Nephron (organoid): ENCODE measurements at regions not wholly inside any gene's neighbourhood (a gene's known extent, or its start where the extent isn't known, plus 50 kb on each side); places are given as distances from the start of the nearest gene placed in this dataset.
"Not testable (repeated sequence)": the region's sequence is repeated elsewhere in the genome, so short reads cannot be mapped to it uniquely, and the experiment has no call there.

Experiments
- H3K27ac Mint-ChIP-seq, 3 experiments: 2 replicates each; pipeline ENCODE4 v1.8.0; 2020; ENCODE audit warnings: mixed read lengths in 3 of 3, mild to moderate bottlenecking in 2 of 3, moderate library complexity in 1 of 3
- H3K27me3 Mint-ChIP-seq: 2 replicates; pipeline ENCODE4 v1.8.0; 2021; ENCODE audit warnings: low read depth, mild to moderate bottlenecking, moderate library complexity, mixed read lengths
- H3K36me3 Mint-ChIP-seq: 2 replicates; pipeline ENCODE4 v1.8.0; 2020; ENCODE audit warnings: low read depth, mixed read lengths
- H3K4me1 Mint-ChIP-seq: 2 replicates; pipeline ENCODE4 v1.8.0; 2020; ENCODE audit warnings: mixed read lengths
- H3K4me3 Mint-ChIP-seq, 3 experiments: 2 replicates each; pipeline ENCODE4 v1.8.0; 2020; ENCODE audit warnings: mild to moderate bottlenecking in 3 of 3, mixed read lengths in 3 of 3, moderate library complexity in 2 of 3
- H3K9me3 Mint-ChIP-seq: 2 replicates; pipeline ENCODE4 v1.8.0; 2020; ENCODE audit warnings: mixed read lengths
- TF ChIP-seq, protein P1 (sequence below), 3 experiments: fragments of 200-600 bp; sonication (generic); IDR thresholded peaks; one replicate each; pipeline ENCODE4 v1.5.0; 2021; ENCODE audit warnings: antibody characterized with exemption in 3 of 3; ENCODE audit not compliant: unreplicated experiment in 3 of 3

DNA sequence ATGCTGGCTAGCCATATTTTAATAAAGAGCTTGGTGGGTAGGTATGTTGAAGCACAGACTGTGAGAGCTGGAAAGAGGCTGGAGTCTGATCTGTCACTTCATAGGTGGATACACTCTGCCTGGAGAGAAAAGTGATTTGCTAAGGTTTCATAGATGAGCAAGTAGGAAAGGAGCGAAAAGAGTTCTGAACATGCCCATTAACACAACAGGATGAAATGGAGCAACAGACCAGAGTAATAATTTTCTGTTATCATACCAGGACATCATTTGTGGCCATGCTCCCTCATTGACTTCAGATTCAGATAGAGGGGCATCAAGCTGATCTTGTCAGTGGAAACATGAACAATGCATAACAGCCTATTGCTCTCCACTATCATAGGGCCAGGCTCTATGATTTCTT is 452.9 kb downstream of the JRKL start:
- H3K4me1 Mint-ChIP-seq = no peaks in the 10 kb centered on the region
- H3K36me3 Mint-ChIP-seq = no peaks in the 10 kb centered on the region
- no peak overlapping the region for H3K4me3 Mint-ChIP-seq

DNA sequence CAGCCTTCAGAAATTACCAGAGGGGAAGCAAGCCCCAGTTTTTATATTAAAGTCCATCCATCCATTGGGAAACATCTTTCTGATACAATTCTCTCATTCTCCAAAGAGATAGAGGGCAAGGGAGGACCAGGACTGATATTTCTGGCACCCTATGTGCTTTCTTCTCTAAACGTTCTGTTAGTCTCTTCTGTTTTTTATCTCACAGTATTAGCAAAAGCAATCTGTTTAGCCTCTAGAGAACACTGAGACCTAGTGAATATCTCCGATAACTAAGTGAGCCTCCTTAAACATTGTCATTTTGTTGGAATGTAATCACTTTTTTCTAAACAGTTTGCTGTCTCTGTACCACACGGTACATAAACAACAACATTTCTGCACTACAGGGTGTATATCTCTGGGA is 464.6 kb downstream of the JRKL start:
- H3K4me3 Mint-ChIP-seq = no peak overlapping the region
- no peak overlapping the region for H3K27ac Mint-ChIP-seq
- H3K27me3 Mint-ChIP-seq = no peaks in the 10 kb centered on the region
- H3K36me3 Mint-ChIP-seq = no peaks in the 10 kb centered on the region
- TF ChIP-seq, protein P1, sequence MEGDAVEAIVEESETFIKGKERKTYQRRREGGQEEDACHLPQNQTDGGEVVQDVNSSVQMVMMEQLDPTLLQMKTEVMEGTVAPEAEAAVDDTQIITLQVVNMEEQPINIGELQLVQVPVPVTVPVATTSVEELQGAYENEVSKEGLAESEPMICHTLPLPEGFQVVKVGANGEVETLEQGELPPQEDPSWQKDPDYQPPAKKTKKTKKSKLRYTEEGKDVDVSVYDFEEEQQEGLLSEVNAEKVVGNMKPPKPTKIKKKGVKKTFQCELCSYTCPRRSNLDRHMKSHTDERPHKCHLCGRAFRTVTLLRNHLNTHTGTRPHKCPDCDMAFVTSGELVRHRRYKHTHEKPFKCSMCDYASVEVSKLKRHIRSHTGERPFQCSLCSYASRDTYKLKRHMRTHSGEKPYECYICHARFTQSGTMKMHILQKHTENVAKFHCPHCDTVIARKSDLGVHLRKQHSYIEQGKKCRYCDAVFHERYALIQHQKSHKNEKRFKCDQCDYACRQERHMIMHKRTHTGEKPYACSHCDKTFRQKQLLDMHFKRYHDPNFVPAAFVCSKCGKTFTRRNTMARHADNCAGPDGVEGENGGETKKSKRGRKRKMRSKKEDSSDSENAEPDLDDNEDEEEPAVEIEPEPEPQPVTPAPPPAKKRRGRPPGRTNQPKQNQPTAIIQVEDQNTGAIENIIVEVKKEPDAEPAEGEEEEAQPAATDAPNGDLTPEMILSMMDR (IDR thresholded peaks at IDR 0.05; ENCODE audit: unreplicated experiment in 3 of 3) = no peak
- no peaks in the 10 kb centered on the region for H3K4me1 Mint-ChIP-seq
- H3K9me3 Mint-ChIP-seq = peaks cover 21% of the 10 kb centered on the region

More for the DNA sequence above, 452.9 kb downstream of the JRKL start:
- Mint-ChIP-seq H3K27me3 (peaks cover 5% of the 10 kb centered on the region), H3K9me3 (no peaks in the 10 kb centered on the region), H3K27ac (no peak overlapping the region)
- TF ChIP-seq, protein P1 (IDR thresholded peaks at IDR 0.05; ENCODE audit: unreplicated experiment in 3 of 3) = no peak

DNA sequence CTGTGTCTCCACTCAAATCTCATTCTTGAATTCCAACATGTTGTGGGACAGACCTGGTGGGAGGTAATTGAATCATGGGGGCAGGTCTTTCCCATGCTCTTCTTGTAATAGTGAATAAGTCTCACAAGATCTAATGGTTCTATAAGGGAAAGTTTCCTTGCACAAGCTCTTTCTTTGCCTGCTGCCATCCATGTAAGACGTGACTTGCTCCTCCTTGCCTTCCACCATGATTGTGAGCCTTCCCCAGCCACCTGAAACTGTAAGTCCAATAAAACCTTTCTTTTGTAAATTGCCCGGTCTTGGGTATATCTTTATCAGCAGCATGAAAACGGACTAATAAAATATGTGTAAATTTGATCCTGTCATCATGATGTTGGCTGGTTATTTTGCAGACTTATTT is 471.9 kb downstream of the JRKL start:
- not testable (repeated sequence) for H3K4me3 Mint-ChIP-seq, H3K4me1 Mint-ChIP-seq, H3K27me3 Mint-ChIP-seq, H3K27ac Mint-ChIP-seq, H3K36me3 Mint-ChIP-seq
- H3K9me3 Mint-ChIP-seq = peaks cover 11% of the 10 kb centered on the region

DNA sequence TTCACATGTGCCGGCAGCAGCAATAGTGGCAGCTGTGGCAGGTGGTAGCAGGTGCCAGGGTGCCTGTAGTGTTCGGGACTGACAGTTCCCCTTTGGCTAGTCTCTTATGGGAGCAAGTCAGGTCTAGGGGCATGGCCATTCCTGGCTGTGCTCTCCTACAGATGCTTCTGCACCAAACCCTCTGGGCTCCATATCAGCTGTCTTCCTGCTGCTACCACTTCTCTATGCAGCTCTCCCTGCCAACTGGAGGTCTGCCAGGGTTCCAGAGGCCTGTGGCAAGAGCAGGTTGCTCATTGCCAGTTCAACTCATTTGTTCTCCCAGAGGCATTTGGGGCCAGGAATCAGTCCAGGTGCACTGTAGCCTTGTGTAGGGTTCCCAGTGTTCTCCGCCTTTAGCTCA is 473.7 kb downstream of the JRKL start:
- Mint-ChIP-seq H3K27ac (no peak overlapping the region), H3K9me3 (peaks cover 11% of the 10 kb centered on the region), H3K36me3 (no peaks in the 10 kb centered on the region), H3K27me3 (peaks cover 4% of the 10 kb centered on the region), H3K4me3 (no peak overlapping the region), H3K4me1 (no peaks in the 10 kb centered on the region)
- TF ChIP-seq, protein P1 (IDR thresholded peaks at IDR 0.05; ENCODE audit: unreplicated experiment in 3 of 3) = no peak

DNA sequence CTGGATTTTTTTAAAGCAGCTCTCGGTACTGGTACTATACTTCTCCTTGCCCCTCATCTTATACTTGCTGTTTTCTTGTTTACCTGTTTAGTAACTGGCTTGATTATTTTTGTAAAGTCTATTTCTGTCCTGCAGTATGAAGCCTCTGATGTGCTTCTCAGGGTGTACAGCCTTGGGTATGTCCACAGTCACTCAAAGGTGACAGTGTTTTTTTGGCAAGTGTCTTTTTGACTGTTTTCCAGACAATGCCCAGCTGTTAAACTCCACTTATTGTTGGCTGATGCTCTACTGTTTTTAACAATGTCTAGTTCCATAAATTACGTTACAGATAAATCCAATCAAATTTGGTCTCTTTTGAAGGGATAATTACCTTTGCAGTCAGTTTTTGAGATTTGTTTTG is 475.2 kb downstream of the JRKL start:
- H3K36me3 Mint-ChIP-seq = no peaks in the 10 kb centered on the region
- no peak overlapping the region for H3K4me3 Mint-ChIP-seq
- H3K9me3 Mint-ChIP-seq = peaks cover 11% of the 10 kb centered on the region
- H3K4me1 Mint-ChIP-seq = no peaks in the 10 kb centered on the region
- H3K27ac Mint-ChIP-seq = no peak overlapping the region
- TF ChIP-seq, protein P1 (IDR thresholded peaks at IDR 0.05; ENCODE audit: unreplicated experiment in 3 of 3) = no peak
- peaks cover 4% of the 10 kb centered on the region for H3K27me3 Mint-ChIP-seq

DNA sequence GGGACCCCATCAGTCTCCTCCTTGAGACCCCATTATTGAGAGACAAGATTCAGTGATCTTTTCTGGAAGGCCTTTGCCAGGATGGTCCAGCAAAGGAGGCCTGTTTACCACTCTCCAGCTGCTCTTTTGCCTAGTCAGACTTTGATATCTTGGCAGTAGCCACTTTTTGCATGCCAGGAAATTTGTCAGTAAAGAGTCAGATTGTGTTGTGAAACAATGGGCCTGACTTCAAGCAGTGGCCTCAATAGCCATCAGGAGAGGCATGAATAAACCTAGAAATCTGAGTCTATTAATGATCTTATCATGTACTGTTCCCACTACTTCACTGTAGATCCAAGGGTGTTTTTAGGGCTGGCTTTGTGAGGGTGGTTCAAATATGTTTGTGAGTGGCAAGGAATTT is 479.4 kb downstream of the JRKL start:
- TF ChIP-seq, protein P1 (IDR thresholded peaks at IDR 0.05; ENCODE audit: unreplicated experiment in 3 of 3) = no peak
- Mint-ChIP-seq H3K4me3 (no peak overlapping the region), H3K4me1 (no peaks in the 10 kb centered on the region), H3K27me3 (no peaks in the 10 kb centered on the region), H3K36me3 (no peaks in the 10 kb centered on the region), H3K9me3 (no peaks in the 10 kb centered on the region), H3K27ac (no peak overlapping the region)
